ENCODE measurements at regions not wholly inside any gene's neighbourhood (a gene's known extent, or its start where the extent isn't known, plus 50 kb on each side); places are given as distances from the start of the nearest gene placed in this dataset.
"Not testable (repeated sequence)": the region's sequence is repeated elsewhere in the genome, so short reads cannot be mapped to it uniquely, and the experiment has no call there.

DNA sequence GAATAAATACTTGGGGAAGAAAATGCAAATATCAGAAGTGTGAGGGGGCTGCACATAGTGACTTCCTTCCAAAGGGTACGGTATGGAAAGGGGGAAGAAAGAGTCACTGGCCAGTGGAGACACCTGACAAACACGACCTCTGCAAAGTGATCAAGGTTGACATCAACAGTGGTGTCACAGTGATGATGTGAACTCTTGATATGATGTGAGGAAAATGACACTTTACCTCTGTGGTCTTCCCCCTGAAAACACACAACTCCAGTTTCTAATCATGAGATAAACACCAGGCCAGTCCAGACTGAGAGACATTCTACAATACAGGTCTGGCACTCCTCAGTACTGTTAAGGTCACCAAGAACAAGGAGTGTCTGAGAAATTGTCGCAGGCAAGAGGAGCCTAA, 169.7 kb downstream of the BUB3 start:
- no peak for DNase-seq

DNA sequence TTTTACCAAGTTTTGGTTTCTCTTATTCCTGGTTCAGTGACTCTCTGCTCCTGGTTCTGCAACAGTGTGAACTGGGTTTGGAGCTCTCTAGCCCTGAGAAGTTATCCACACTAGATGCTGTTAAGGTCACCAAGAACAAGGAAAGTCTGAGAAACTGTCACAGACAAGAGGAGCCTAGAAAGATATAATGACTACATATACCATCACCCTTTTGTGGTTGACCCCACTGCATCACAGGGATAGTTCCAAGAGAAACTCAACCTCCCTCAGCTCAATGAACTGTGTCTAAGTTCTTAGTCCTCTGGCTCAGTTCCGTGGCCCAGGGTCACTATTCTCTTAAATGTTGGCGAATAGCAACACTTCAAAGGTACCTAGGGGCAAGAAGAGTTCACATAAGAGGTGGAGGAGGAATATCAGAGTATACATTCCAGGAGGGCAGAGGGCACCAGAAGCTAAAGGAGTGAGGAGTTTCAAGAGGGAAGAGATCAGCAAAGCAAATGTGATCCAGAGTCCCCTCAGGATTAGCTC, 171.5 kb downstream of the BUB3 start:
- DNase-seq, result no peak

DNA sequence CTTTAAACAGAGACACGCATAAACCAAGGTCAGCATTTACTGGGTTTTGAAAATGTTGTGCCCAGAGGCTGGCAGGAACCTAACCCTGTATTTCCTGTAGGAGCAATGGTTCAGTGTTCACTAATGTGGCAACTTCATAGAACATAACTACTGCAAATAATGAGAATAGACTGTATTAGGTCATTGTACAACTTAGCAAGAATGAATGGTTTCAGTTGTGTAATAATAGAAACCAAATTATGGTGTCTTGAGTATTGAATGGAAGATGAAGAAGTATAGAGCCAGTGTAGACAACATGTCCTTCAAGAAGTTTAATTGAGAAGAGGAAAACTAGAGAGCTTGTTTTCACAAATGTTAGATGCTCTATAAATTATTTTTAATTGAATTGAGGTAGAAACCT, 172.5 kb downstream of the BUB3 start:
- no peak for DNase-seq

DNA sequence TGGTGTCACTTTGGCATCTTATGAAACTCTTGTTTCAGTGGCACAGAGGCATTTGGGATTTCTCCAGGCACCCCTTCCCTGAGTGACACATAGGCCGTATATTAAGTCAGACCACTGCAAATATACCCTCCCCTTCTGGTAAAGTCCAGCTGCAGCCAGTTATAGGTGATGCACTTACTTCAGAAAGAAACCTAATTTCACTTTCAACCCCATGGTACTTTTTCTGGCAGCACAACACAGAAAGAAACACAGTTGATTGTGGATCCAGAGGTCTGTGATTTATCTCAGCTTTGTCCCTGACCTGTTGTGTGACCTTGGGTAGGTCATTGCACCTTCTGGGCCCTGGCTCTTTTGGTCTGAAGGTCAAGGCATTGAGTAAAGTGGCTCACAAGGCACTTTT, 173.2 kb downstream of the BUB3 start:
- no peak for DNase-seq

DNA sequence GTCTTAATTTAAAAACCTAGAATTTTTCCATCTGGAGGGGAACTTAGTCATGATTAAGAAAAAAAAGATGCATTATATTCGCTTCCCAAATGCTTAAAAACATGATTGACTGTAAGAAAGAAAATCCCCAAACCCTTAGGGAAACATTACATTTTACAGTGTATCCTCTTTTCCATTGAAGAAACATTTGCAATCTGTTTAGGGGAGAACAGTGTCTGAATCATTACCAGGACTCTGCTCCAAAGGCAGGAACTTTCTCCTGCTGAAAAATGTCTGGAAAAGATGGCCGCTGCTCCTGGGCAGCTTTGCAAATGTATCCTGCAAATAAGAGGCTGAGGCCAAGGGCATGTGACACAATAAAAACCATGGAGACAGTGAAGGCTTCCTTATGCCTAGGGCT, 173.7 kb downstream of the BUB3 start:
- no peak for DNase-seq

DNA sequence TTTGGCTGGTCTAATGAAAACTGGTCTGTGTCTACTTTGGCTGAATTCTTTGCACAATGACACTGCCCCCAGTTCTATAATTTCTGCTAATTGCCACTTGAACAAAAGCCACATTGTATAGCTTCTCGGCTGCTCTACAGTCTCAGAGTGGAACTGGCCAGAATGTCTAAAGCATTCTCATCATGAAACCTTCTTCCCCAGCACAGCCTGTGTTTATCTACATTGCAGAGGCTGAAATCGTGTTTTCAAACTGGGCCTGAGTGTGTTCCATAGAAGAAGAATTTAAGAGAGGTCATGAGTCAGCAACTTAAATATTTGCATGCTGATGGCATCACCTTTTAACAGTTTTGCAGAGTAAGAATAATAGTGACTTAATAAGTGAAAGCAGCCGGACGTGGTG, 177.2 kb downstream of the BUB3 start:
- no peak for DNase-seq

DNA sequence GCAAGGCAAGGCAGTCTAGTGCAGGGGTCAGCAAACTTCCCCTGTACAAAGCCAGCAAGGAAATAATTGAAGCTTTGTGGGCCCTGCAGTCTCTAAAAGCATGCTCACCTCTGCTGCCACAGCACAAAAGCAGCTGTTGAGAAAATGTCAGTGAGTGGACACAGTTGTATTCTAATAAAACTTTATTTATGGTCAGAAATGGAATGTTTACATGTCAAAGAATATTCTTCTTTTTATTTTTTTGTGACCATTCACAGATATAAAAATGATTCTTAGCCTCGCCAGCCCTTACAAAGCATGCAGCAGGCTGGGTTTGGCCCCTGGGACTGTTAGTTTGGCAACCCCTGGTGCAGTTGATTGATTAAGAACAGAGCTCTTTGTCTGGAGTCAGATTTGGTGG, 192.4 kb downstream of the BUB3 start:
- no peak for DNase-seq

DNA sequence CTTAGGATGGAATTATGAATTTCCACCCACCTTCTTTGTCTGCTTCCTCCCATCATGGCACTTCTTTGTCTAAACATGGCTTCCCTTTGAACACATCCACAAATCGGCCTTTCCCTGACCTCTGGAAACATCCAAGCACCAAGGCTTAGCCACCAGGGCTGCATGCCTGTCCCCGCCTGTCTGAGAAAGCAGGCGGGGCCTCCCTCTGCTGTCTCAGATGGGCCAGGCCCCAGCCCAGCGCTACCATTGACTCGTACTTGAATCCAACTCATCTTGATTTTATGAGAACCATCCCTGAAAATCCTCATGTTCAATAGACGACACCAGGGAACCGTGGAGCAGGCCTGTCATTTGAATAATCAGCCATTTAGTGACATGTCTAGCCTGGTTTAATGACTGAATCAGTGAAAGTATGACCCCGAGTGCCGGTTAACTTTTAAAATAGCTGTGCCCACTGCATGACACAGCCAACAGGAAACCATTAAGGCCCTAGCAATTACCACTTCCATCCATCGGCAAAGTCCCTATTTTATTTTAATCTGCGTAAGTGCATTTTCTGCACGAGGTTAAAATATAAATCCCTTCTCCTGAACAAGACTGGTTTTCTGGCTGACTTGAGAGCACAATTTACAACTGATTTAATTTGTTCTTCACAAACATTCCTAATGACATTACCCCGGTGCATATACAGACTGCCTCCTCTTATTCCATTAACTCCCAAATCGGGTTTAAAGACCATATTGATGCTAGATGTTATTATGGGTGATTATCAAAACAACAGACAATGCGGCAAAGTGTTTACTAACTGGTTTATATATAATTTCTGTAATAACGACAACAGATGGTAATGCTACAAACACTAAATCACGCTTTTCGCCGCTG, 194.7 kb downstream of the BUB3 start:
- no peak for DNase-seq

DNA sequence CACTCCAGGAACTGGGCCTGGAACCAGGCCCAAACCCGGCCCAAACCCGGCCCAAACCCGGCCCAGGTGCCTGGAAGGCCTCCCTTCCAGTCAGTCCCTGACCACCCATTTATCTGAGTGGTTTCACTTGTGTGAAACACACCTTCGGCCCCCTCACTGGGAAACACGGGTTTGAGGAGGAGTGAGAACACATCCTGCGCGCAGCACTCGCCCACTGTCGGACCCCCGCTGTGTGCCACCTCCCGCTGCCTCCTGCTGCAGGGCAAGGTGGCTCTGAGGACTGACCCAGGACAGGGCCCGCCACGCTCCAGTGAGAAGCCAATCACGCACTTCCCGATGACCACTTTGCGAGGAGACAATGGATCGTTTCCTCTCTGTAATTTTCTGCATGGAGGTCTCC, 197.5 kb downstream of the BUB3 start:
- no peak for DNase-seq

DNA sequence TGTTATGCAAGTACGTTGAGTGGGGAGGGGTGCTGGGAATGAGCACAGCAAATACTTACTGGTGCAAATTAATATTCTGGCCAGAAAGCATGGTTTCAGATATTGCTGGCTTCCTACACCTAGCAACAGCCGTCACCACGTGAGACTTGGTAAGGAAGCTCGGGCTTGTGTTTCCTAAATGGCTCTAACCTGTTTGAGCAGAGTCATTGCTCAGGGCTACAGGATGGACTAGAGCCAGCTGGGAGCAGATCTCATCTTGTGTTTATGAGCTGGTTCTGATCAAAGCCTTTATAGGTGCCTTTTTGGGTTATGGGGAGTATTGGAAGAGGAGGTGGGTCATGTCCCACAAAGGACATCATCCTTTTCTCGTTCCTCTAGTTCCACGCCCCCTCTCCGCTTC, 200.3 kb downstream of the BUB3 start:
- DNase-seq, result no peak

DNA sequence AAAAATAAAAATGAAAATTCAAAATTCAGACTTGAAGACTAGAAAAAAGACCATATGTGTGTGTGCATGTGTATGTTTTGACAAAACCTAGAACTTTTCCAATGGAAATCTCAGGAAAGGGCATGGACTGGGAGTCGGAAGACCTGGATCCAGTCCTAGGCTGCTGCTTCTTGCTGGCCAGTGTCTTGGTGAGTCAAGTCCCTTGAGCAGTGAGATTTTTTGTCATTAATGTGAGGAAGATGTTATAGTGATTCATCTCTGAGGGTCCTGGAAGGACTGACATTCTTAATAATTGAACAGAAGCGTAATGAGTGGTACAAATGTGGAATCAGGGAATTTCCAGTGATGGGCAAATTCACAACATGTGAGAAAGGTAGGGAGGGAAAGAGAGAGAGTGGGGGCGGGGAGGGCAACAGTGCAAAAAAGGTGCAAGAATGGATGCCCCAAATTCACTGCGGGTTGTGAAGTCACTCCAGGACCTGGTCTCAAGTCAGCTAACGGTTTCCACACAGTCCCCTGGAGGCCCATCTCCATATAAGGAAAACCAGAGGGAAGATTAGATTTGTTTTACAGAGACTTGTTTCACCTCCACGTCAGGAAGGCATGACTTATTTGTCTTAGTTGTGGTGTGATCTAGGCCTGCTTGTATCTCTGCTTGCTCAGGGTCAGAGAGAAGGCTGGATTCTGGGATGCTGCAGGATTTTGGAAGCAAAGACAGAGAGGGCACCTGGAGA, 201.7 kb downstream of the BUB3 start:
- DNase-seq, result no peak

DNA sequence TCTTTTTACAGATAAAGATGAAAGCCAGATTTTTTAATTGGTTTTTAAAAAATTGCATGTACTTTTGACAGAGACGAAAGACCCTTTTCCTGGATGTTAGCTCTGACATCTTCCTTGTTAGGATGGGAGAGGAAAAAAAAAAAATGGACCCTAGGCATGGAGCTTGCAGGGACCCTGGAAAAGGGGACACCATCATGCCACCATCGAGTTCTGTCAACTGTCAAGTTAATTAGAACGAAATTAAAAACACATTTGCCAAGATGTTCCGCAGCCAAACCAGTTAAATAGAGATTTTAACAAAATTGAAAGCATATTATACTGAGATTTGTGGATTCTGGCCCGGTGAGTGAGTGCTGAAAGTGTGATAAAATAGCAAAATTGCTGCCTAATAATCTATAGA, 202.6 kb downstream of the BUB3 start:
- DNase-seq, result no peak

DNA sequence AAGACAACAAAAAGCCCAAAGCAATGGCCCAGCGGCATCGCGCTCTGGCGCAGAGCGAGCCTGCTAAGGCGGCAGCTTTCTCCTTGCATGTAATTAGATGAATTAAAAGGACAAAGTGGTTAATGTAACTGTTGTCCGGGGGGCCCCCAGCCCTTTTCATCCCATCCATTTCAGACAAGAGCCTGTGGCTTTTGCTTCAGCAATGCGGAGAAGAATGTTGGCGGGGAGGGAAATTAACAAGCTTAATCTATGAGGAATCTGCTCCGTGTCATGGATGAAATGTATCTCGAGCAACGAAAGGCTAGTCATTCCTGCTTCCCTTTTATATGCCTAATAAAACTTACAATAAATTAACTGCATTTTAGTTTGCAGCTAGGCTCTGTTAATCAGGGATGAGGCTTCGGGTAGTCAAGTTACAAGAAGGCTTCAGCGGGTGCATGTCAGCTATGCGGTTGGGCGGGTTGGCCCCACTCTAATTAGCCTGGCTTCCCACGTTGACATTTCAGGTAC, 203.3 kb downstream of the BUB3 start:
- DNase-seq, result no peak

DNA sequence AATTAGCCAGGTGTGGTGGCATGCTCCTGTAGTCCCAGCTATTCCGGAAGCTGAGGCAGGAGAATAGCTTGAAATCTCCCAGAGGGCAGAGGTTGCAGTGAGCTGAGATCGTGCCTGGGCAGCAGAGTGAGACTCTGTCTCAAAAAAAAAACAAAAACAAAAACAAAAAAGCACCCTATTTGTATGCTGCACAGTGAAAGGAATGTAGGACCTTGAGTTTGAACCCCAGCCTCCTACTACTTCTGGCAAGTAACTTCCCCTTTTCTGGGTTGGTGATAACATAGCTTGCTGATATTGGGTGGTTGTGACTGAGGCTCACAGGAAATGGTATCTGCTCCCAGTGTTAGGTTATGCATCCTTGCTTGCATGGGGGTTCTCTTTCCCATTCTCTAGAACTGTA, 205.3 kb downstream of the BUB3 start:
- no peak for DNase-seq

DNA sequence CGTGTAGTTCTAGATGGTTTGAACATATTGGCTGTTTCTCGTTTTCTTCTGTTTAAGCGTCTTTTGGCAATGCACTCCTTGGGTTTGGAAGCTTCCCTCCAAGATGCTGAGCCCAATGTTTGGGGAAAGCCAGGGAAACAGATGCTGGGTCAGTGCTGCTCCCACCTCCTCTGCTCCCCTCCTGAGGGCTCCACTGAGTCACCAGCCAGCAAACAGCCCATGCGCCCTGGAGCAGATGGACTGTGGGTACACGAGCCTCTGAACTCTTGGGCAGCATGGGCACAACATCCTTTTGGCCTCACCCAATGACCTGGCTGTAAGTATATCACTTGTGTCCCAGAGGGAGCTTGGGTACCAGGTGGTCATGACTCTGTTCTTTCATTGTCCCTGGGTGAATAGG, 207.6 kb downstream of the BUB3 start:
- DNase-seq, result no peak

DNA sequence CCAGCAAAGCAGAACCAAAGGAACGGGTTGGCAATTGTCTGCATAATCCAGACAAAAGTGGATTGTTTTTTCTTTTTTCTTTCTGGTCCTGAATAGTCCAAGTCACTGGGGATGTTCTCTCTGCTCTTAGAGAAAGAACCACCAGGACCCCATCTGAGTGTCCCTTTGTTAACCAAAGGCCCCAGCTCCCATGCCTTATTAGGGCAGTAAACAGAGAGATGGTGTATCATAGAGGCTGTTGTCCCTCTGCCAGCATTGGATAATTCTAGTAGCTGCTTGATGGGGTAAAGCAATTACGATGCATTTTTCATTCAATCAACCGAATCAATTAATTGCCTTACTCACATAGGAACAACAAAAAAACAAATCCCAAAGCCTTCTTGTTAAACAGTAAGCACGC, 213.0 kb downstream of the BUB3 start:
- DNase-seq, result no peak

DNA sequence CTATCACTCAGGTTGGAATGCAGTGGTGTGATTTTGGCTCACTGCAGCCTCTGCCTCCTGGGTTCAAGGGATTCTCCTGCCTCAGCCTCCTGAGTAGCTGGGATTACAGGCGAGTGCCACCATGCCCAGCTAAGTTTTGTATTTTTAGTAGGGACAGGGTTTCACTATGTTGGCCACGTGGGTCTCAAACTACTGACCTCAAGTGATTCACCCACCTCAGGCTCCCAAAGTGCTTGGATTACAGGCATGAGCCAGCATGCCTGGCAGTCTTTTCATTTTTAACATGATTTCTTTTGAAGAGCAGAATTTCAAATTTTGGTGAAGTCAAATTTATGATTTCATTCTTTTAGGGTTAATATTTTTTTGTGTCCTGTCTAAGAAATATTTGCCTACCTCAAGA, 217.4 kb downstream of the BUB3 start:
- not testable (repeated sequence) for DNase-seq

DNA sequence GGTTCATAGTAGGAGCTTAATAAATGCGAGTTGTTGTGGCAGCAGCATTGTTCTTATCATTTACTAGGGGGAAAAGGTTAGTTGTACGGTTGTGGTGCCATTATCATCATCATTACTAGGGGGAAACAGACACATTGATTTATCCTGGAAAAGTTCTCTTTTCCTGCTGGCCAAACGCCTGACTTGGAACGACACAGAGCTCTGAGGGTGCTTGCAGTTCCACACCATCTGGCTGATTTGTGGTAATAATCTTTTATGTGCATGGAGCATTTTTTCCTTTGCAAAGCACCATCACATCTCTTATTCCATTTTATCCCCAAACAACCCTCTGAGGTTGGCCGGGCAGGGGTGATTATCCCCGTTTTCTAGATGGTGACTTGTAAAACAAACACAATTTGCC, 219.4 kb downstream of the BUB3 start:
- no peak for DNase-seq

DNA sequence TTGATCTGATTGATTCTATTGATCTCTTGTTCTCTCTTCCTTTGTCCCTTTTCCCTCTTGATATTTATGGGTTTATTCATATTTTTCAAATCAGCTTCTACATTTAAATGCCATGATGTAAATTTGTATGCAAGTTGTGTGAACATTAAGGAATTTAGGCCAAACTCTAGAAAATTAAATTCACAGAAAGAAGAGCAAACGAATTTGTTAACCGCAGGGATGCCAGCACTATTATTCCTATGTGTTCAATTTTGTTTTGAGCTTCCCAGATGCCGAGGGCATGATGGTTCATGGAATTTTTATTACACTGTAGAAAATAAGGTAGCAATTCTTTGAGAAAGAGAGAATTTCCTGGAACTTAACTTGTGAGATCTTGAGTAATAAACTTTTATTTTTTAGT, 220.9 kb downstream of the BUB3 start:
- DNase-seq, result no peak

DNA sequence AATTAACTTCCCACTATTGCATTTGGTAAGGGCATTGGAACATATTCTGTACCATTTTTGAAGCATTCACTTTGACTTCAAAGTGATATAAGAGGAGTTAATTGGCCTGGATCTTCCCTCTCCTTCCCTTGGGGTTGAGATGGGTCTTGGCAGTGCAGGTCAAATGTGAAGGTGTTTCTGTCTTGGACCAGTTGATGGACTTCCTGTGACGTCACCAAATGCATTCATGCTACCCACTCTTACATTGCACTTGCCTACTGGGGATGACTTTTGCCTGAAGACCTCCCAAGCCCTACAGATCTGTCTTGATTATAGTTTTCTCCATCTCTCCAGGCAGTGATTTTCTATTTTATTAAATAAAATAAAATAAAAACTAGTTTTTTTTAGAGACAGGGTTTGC, 221.5 kb downstream of the BUB3 start:
- no peak for DNase-seq

DNA sequence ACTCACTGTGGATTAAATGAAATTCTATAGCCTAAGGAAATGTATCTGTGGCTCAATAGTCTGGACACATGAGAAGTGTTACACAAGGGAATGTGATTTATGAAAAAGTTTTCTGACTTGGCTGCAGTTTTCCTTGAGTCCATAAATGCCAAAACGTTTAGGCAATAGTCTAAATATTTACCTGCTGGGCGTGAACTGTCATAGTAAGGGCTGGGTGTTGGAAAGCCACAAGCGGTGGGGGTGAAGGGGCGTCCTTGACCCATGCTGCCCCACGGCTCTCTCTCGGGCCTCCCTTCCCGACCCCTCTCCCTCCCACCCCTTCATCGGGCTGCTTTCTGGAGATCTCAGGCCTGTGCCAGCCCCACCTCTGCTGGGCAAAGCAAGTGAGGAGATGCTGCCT, 223.7 kb downstream of the BUB3 start:
- DNase-seq, result no peak

DNA sequence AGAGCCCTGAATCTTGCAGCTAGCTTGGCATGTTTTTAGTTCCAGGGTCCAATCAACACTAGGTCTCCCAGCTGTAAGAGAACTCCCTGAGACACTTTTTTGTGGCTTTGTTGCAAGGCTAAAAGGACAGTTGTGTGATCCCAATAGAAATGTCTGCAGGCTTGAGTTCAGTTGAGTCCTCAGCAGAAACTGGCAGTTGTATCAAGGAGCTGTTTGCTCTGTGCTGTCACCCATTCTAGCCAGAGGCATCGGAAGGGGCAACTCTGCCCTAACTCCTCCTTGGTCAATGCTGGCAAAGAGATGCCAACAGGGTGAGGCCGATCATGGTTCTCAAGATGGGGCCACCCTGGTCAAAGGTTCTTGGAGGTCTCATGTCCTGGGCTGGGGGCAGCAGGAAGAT, 224.1 kb downstream of the BUB3 start:
- DNase-seq, result no peak

DNA sequence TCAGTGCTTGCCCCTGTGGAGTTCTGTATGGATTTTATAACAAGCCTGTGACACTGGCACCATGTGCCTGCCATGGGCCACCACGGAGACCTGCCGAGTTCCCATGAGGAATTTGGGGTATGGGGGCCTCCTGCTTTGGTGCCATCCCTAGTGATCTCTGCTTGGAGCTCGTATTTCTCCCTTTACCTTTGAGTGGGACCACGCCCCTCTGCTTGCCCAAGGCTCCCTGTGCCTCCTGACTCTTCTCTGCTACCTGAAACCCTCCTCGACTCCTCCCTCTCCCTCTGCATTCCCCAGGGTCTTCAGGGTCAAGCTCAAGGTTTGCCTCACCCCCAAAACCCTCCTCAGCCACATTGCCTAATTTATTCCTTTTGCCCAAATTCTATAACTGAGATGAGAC, 225.0 kb downstream of the BUB3 start:
- DNase-seq, result no peak

DNA sequence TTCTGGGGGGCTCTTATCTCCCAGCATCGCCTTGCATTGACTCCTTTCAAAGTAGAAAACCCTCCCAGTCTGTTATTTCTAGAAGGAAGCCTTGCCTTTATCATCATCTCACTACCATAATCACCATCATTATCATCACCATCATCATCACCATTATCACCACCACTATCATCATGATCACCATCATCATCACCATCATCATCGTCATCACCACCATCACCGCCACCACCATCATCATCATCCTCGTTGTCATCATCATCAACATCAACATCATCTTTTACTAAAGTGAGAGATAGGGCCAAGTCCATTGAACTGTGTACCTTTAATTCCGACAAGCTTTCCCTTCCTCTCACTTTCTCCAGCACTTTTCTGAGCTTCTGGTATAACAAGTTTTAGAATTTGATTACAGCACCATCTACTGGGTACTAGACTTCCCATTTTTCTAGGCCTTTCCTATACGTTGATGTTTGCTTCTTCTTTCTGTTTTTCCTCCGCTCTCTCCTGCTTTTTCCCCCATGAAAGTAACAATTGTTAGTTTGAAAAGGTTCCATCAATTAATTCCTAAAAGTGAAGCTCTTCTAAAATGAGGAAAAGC, 226.4 kb downstream of the BUB3 start:
- no peak for DNase-seq
